Stimulated activated CD8-positive, alpha-beta memory T cell treated with anti-CD3 and anti-CD28 coated beads, Interleukin-7, amount 100 ng/mL, for 24 hours (primary cell): ENCODE measurements at regions not wholly inside any gene's neighbourhood (a gene's known extent, or its start where the extent isn't known, plus 50 kb on each side); places are given as distances from the start of the nearest gene placed in this dataset.

Experiments used
- DNase-seq: peaks from one replicate; pipeline ENCODE4 v3.0.0-alpha.2; 2020; ENCODE audit warnings: low read depth

DNA sequence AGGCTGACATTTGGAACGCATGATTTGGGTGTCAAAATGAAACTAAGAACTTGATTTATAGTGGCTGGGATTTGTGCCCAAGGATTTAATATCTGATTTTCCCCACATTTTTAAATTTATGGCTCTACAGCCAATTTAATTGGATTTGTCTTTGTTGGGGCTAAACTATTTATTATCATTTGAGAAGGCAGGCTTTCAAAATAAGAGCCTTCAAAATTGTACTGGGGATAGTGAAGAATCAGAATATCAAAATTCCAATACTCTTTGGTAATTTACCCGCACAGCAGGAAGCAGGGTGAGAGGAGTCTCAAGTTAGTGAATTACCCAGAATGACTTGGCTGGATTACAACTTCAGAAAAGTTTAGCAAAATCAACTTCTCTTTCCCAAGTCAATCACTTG, 278.1 kb downstream of the LRATD1 start:
- no peak for DNase-seq

DNA sequence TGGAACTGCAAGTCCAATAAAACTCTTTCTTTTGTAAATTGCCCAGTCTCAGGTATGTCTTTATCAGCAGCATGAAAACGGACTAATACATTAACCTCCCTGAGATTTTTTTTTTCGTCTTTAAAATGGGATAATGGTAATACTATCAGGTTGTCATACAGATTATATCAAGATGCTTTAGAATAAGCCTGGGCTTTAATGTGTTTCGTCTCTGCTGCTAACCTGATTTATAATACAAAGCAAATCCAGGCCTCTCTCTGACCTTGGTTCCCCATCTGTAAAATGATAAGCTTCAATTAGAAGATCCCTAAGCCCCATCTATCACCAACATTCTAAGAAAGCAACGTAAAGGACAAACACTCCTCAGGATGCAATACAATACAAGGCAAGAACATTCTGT, 283.5 kb downstream of the LRATD1 start:
- no peak for DNase-seq

DNA sequence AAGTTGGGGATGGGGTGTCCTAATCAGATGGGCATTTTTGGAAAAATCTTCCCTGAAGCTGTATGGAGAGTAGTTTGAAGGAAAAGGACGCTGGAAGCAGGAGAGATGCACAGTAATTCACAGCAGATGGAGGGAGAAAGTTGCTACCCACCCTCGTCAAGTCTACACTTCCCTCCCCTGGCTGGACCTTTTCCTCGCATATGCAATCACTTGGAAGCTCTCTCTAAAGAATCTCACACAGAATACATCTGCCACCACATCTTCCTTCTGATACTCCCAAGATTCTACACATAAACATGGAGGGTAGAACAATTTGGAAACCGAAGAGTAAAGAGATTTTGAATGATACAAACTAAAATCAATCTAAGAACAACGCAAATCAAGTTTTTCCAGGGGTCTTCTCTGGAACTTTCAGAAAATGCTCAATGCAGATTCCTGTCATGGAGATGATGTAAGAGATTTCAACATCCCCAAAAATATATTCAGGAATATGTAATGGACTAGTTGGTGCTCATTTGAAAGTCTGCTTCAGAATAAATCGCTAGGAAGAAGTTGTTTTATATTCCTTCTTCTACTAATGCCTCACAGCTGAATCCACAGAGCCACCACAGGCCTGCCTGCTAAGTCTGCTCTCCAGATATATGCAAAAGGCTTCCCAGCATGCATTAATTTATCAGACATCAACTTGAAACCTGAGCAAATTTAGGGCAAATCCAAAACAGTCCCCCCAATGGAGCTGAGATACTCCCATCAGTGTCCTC, 291.5 kb downstream of the LRATD1 start:
- DNase-seq: no peak

DNA sequence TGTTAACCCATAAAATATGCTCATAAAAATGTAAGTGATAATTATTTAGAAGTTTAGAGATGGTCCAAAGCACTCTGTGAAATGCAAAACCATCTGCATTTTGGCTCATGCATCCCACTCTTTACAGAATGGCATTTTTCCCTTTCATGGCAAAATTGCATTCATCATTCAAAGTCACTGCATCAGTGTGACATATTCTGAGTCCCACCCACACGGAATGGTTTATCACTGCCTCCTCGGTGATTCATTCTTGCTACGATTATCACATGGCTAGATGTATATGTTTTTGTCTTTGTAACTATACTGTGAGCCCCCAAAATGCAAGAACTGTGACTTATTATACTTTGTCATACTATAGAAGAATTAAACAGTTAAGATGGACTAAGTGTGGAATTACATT, 293.0 kb downstream of the LRATD1 start:
- DNase-seq: no peak

DNA sequence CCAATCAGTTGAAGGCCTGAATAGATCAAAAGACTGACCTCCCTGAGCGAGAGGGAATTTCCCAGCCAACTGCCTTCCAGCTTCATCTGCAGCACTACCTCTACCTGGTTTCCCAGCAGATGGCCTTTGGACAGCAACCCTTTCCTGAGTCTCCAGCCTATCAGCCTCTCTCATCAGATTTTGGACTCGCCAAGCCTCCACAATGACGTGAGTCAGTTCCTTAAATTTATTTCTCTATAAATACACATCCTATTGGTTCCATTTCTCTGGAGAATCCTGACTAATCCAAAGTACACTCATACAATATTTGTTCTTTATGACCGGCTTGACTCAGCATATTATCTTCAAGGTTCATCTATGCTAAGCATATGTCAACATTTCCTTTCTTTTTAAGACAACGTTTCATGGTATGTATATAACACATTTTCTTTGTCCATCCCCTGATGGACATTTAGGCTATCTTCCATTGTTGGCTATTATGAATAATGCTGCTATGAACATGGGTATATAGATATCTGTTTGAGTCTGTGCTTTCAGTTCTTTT, 294.6 kb downstream of the LRATD1 start:
- no peak for DNase-seq

DNA sequence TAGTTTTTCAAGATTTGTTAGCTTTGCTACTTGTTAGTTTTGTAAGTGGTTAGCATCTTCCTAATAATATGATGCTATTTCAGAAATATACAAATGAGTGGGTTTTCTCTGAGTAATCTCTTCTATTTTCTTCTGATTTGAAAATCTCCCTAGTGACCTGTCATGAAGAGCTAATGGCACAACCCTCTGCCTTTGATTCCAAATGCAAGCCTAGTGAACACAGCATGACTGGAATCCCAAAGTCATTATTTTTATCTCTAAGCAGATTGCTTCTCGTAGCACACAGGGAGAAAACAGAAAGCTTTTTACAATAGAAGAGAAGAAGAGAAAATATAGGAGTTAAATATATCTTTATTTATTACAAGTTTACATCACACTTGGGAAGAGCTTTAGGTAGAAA, 295.5 kb downstream of the LRATD1 start:
- no peak for DNase-seq

DNA sequence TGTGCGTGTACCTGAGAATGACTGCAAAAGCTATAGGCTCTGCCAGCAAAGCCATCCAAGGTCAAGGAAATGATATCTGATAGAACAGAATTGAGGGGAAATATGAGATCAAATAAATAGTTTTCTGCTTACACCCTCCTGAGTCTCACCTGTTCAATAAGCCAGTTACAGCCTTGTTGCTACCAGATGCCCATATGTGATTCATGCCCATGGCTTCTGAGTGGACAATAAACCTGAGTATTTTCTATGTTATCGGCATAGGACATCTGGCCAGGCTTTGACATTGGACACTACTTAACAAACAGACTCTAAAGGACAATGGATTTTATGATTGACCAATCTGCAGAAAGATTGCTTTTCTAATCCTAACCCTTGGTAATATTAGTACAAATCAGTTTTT, 297.9 kb downstream of the LRATD1 start:
- no peak for DNase-seq

DNA sequence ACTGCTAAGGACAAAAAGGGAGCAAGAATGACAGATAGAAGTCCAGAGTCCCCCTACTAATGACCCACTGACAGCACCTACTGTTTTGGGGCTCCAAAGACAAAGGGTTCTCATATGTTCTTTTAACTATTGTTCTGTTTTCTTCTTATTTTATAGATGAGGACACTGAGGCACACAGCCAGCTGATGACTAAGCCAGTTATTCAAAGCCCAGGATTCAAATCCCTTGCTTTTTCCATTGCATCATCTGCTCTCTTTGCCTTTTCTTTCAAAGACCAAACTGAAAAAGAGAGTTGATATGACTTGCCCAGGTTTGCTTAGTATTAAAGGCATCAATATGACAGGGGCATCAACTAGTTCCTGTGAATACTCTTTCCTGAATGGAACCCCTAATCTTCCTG, 299.8 kb downstream of the LRATD1 start:
- DNase-seq: no peak

DNA sequence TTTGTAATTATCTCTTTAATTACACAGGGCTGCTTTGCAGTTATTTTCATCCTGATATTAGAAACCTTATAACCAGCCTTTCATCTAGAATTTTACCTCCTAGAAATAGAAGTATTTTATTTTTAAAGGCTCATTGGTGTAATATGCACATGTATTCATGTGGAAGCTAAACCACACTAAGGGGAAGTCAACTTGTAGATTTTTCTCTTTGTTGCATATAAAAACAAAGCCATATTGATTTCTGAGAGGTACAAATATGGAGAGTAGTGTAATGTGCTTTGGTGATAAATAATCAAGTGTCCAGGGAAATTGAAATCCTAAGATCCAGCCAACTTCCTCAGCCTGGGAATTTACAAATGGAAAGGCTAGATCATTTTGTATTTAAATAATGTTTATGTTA, 301.2 kb downstream of the LRATD1 start:
- DNase-seq: no peak

DNA sequence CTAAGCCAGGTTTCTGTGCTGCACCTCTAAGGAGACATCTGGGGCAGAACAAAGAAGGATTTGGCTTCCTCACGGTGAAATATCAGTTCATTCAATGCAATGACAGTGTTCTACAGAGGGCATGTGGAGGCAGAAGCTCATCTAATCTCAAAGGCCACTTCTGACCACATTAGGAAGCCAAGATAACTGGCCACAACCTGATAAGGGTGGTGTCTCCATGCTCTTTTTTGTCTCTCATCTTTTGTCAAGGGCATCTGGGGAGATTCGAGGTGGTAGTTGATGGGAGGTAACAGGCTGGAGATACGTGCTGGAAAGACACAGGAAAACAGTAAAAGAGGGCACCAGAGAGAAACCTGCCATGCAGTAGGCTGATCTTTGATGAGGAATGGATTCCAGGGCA, 303.9 kb downstream of the LRATD1 start:
- DNase-seq: no peak

DNA sequence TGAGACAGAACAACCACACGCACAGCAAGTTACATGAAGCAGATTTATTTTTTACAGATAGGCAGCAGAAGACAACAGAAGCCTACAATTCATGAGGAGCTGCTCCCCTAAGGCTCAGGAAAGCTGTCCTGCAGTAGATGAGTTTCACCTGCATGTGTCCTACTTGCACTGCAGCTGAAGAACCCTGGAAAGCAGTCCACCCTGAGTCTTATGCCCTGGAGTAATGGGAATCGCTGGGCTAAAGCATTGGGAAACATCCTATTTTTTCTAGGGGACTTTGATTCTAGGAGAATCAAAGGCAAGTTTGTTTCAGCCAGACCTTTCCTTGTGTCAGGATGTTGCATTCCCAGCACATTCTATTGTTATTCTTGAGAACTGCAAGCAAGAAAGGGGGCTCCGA, 304.8 kb downstream of the LRATD1 start:
- DNase-seq: no peak

DNA sequence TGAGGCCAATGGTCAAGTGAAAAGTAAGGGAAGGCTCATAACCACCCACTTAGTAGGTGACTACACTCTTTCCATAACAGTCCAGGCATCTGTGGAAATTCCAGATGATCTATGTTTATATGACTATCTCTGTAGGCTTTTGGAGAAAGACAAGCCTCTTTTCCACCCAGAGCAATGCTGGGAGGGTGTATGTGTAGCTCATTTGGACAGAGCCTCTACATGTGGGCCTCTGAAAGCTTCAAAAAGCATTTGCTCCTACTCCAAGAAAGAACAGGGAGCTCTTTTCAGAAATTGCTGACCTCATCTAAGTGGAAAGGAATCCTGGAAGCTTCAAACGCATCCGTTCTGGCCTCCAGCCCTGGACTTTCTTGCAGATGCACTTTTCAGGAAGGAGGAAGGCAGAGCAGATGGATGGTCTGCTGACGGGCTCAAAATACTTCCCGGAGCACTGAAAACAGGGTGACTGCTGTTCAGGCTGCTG, 308.7 kb downstream of the LRATD1 start:
- no peak for DNase-seq

DNA sequence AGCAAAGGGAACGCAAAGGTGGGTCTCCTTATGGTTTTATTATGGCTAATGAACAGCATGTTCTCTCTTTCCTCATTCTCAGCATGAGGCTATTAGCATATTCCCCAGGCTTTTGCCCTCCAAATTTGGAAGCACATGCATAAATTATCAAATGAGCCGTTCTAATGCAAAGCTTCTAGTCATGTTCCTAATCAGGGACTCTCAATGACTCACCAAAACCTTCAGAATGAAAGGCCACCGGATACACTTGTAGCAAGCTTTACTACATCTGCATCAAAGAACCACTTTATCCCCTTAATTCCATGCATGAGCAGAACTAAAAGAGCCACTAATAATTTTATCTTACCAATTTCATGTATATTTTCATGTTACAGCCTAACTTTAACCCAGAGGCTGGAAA, 310.5 kb downstream of the LRATD1 start:
- no peak for DNase-seq

DNA sequence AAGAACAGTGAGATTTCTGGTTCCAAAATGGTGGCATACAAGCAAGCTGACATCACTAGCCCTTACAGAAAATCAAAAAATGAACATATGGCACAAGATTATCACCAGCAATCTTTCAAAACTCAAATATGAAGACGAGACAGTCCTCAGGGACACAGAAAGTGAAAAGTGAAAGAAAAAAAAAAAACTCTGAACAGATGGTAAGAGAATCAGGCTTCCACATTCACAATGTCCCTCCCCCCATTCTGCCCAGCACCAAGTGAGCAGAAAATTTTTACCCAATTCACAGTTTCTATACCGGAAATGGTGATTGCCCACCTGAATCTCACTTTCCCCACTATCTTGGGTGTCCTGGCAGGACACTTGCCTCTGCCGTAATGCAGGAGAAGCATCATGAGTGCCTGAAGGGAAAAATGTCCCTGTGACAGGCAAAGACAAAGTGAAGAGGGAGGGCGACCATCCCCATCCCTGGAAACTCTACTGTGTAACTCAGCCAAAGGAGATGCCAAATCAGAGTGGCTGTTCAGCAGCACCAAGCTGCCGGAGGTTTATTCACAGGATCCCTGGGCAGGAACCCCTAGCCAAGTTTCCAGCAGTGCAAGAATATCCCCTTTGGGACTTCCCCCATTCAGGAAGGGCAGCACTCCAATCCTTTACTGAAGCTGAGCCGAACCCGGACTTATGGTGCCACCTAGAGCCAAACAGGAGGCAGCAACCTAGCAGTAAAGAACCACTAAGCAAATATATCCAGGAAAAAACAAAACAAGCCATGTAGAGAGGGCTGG, 312.2 kb downstream of the LRATD1 start:
- no peak for DNase-seq

DNA sequence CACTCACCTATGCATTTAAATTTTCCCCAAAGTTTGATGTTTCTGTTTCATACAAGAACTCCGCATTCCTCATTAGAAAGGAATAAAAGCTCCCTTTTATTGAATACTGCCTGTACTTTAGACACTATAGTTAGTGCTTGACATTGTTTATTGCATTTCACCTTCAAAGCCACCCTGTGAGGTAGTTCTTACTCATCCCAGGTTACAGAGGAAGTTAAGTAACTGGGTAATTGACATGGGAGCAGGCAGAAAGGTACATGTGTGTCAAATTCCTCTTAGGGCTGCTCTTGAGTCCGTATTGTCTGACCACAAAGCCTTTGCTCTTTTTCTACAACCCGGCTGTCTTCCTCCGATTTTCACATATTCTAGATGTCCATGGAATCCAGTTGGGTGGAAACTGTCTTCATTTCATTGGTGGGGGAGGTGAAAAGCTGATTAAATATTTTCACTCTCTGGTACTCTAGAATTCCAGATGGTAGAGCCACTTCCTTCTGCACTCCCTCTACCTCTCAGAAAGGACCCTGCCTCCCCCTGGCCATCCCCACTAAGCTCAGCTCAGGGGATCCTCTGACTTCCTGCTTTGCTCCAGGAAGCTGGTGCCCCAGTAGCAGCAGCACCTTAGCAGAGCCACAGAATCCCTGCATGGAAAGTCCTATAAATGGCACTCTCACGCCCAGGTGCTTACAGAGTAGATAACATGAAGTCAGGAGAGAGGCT, 319.2 kb downstream of the LRATD1 start:
- DNase-seq: no peak

DNA sequence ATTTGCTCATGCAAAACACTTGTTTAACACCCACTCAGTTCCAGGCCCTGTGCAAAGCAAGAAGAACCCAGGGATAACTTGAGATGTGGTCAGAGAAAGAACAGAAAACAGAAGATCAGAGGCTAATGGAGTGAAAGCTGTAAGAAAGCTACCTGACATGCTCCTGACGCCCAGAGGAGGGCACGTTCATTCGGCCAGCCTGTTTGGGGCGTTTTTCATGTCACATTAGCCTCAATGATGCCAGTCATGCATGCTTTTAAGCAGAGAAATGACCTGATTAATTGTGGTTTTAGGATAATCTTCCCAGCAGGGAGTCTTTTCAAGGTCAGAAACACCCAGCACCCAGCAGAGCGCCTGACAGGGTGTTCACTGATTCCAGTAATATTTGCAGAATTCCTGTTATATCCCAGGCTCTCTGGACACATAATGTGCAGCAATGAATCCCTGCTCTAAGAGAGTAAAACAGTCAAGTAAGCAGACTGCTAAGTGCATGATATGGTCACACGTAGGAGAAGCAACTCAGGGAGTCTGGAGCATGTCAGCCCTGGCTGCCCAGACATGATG, 320.0 kb downstream of the LRATD1 start:
- DNase-seq: no peak

DNA sequence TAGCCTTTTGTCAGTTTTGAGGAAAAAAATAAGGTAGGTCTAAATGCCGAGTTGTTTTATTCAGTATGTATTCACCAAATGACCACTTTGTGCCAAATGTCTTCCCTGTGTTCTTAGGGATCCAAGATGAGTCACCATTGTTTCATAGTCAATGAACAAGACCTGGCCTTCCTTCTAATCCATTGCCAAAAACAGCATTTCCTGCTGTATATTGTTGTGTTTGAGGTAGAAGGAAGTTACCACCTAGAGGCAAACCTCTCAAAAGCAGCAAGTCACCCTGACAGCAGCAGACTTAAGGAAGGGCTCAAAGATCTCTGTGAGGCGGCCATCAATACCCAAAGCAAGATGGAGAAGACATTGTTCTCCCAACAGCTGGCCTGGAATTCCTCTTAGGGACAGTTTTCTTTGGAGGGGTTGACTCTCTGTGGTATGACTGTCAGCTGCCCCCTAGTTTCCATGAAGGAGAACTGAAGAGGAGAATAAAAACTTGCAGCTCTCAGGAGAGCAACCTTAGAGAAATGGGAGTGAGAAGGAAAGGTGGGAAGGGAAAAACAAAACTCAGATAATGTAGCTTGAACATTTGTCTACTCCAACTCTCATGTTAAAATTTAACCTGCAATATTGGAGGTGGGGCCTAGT, 328.3 kb downstream of the LRATD1 start:
- DNase-seq: no peak

DNA sequence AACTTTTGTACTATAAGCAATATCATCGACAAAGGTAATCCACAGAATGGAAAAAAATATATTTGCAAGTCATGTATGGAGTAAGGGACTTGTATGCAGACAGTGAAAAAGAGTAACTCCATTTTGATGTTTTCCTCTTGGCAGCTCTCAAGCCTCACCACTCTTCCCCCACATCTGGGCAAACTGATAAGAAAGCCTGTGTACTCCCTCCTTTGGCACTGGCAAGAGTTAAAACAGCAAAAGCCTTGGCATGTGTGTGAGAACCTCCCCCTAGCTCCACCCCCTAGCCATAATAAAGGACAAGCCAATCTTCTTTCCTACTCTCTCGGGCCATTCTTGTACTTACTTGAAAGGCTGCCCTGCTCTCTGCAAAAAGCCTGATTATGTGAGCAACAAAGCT, 335.2 kb downstream of the LRATD1 start:
- DNase-seq: no peak

DNA sequence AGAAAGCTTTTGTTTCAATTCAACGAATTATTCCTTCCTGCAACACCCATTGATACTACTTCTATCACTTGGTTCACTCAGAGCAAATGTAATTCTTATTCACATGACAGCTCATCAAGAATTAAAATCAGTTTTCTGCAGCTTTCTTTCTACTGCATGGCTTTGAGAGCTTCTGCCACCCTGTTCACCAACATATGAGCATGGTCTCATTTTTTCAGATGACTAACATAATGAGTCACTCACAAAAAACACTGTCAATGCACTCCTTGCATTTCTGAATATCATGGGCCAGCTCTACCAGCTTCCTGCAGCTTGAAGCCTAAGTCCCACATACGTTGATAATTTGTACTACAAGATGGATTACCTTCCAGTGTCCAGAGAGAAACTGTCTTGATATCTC, 342.9 kb downstream of the LRATD1 start:
- DNase-seq: no peak

DNA sequence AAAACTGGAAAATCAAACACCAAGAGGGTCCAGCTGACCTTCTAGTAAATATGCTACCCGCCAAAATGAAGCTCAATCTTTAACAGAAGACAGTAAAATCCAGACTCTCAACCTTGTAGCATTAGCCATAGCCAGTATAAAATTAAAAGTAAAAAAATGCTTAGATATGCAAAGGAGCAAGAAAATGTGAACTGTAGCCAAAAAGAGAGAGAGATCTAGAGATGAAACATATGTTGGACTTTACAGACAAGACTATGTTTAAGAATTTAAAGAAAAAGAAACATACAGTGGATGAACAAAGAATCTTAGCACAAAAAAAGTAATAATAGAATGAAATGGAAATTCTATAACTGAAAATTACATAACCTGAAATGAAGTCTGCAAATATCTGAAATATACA, 344.5 kb downstream of the LRATD1 start:
- DNase-seq: no peak

DNA sequence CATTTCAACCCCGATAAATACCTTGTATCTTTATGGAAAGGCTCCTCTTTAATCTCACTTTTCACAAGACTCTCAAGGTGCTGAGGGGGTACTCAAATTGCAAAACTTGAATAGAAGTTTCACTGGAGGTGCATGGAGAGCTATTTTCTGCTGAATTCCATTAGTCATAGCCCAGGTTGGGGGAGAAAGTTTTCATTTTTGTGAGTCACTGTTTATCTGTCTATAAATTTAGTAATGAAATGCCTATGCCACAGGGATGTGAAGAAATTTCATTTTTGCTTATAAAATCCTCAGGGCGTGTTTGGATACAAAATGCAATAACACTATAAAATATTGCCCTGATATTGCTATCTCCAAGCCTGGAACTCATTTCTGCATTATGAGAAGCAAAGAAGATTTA, 346.3 kb downstream of the LRATD1 start:
- DNase-seq: no peak

DNA sequence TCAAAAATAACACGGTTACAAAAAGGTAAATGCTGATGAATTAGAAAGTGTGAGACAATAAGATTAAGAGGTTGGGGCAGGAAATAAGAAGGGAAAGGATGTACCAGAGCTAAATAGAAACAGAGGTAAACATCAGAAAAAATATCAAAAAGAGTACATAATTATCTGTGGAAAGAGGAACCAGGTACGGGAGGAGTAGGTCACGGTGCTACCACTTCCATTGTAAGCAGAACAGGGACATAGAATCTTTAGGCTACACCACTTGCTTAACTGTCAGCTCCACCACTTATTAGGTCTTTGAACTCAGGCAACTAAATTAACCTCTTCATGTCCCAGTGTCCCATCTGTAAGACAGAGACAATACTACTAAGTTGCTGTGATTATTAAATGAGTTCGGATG, 350.3 kb downstream of the LRATD1 start:
- no peak for DNase-seq
